Medulla oblongata (tissue), 1 donor: ENCODE measurements at regions not wholly inside any gene's neighbourhood (a gene's known extent, or its start where the extent isn't known, plus 50 kb on each side); places are given as distances from the start of the nearest gene placed in this dataset.

Experiments used
- DNase-seq: peaks from one replicate; pipeline ENCODE4 v3.0.0-alpha.2; 2015; ENCODE audit errors: extremely low spot score

DNA sequence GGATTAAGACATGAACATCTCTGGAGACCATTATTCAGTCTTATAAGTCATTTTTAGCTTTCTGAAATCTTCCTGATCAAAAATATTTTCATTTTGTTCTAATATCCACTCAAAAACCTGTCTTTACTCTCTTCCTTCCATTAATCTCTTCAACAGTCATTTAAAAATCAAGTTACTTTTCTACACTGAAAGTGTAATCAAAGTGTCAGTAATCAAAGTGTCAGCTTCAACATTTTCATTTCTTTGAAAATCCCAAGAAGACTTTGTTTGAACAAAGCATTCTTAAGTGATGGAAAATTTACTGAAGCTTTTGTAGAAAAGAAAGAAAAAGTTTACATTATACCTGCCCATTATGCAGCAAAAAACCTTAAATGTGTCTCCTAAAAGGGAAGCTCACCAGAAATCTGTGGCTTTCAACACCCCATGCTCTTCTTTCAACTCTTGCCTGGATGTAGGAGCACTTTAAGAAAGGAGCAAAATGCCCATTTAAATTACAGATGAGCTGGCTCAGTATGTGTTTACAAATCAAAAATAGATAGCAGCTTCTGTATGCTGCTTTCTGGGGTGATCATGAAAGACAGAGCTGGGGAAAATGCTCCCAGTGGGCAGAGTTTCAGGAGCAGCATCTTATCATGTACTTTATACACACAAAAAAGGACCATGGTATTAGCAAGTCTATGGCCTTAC lies 260.8 kb upstream of the NCAM2 start:
- DNase-seq: no peak

DNA sequence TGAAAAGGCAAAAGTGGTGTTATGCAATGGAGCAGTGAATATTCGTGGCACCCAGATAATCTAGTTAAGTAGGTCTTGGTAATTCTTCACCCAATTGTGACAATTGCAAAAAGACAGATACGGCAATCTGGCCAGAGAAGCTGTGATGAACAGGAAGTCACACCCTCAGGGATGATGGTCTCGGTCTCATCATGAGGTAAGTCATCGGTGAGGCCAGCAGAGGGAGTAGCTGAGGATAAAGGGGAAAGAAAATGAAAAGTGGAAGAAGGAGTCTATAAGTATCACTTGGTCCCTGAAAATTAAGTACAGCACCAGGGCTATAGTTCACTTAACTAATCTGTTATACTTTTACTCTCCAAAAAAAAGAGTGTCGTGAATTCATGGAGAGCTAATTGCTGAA lies 258.8 kb upstream of the NCAM2 start:
- no peak for DNase-seq

DNA sequence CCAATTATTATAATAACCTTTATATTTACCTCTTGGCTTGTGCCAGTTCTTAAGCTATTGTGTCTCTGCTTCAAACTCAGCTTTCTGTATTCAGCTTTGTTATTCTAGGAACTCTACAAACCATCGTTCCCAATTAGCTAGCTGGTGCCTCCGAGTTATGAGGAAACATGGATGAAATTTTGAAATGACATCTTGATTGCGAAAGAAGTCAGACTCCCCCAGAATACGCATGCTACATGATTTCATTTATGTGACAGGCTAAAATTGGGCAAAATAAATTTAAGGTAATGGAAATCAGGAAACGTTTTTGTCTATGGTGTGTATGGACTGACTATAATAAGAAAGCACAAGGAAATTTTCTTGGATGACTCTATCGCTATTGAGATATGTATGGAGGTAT lies 256.8 kb upstream of the NCAM2 start:
- DNase-seq: no peak

DNA sequence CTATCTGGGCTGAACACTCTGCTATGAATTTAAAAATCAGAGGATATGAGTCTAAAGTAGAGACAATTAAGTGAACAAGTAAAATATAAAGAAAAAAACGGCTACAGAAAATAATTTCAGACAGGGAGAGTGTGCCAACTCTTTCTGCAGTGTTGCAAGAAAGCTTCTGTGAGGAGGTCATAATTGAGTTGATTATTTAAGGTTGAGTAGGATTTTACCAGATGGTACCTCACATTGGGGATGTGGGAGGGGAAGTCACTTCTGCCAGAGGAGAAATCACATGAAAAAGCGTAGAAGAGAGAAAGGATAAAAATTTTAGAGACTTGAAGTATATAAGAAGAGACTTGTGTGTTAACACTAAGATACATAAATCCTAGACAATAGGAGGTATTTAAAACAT lies 238.0 kb upstream of the NCAM2 start:
- no peak for DNase-seq

DNA sequence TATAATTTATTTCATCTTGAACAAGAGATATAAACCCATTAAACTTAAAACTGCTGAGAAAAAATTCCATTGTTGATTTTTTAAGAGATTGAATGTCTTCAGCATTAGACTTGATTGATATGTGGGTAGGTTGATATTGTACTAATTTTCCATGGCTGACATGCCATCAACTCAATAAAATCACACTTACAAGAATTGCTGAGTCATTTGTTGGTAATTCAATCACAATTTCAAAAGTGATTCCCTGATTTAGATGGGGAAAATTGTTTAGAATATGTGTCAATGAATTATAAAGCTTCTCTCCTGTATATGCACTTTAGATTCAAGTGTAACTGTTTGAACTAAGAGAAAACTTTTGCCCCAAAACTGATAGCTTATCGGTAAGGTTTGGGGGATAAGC lies 223.5 kb upstream of the NCAM2 start:
- DNase-seq: no peak

DNA sequence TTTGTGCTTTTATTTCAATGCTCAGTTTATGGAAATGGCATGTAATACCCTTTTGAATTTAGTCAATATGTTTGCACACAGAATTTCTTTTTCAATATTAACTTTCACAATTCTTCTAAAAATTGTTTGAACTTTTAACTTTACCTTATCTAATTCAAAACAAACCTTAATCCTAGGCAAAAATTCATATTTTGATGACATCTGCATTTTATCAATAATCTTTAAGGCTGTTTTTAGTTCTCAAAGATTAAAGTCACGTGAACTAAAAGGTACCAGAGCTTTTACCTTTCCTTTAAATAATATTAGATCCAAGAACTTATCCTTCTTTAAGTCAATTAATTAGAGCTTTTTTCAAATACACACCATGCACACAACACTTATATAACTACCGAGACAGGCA lies 218.9 kb upstream of the NCAM2 start:
- DNase-seq: no peak

DNA sequence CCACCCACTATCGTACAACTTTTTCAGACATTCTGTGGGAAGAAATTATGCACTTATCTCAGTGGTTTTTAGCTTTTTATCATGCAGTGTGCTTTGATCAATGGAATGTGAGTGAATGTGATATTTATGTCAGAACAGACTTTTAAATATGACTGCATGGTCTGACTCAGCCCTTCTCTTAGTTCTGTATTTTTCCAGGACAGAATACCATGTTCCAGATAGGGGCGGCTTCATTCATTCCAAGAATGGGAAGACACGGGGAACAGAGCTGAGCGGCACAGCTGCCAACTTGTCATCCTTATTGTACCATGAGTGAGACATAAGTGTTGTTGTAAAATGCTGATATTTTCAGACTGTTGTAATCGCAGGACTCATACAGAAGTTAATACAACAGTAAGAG lies 214.6 kb upstream of the NCAM2 start:
- DNase-seq: no peak

DNA sequence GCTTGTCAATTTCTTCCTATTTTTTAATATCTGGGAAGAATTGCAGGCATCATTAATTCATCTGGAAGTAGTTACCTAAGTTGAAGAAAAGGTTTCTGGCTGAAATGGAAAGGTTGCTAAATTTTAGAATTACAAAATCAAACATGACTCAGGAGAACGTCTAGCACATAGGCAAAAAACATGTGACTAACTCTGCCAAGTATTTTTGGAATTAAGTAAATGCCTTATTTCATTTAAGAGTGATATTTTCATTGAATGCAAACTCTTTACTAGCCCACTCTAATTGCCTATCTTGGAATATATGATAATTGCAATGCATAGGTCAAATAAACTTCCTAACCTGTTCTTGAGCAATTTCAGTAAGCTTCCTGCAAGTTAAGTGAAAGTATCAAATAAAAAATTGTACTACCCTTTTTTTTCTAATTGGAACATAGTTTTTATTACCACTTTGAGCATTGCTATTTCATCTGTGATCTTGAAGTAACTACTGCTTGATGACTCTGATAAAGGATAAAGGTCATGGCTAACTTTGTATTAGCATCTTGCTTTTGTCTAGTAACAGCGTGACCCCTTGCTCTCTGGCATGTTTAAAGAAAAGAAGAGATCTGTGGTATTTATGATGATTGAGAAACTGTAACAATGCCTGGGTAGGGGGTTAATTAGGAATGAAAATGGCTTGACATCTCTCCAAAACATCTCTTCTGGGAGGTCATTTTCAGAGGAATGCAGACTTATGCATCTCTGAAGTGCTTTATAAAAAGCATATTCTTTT lies 208.3 kb upstream of the NCAM2 start:
- no peak for DNase-seq

DNA sequence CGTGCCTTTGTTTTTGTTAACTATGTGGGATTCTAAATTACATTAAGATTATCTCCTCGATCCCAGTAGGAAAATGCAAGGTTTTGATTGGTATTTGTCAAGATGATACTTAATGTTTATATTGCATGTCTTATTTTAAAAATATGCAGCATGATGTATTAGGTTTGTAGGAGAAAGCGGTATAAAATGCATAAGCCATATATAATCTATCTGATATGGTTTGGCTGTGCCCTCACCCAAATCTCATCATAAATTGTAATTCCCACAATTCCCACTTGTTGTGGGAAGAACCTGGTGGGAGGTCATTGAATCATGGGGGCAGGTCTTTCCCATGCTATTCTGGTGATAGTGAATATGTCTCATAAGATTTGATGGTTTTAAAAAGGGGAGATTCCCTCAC lies 198.1 kb upstream of the NCAM2 start:
- no peak for DNase-seq

DNA sequence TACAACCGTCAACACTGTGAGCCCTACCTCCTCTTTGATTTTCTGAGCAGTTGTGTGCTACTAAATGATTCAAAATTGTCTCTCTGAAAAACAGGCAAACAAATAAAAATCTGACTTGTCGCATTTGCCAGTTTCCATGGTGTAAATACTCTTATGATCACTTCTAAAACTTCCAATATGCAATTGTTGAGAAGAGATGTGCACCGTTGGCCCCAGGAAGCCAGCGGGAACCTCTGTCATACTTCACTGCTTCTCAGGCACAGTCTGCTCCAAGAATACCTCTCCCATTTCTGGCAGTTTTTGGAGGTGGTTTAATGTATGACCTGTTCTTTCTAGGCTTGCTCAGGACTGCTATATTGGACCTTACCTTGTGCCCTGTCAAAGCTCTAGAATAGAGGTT lies 196.0 kb upstream of the NCAM2 start:
- DNase-seq: peak; percentile 42

DNA sequence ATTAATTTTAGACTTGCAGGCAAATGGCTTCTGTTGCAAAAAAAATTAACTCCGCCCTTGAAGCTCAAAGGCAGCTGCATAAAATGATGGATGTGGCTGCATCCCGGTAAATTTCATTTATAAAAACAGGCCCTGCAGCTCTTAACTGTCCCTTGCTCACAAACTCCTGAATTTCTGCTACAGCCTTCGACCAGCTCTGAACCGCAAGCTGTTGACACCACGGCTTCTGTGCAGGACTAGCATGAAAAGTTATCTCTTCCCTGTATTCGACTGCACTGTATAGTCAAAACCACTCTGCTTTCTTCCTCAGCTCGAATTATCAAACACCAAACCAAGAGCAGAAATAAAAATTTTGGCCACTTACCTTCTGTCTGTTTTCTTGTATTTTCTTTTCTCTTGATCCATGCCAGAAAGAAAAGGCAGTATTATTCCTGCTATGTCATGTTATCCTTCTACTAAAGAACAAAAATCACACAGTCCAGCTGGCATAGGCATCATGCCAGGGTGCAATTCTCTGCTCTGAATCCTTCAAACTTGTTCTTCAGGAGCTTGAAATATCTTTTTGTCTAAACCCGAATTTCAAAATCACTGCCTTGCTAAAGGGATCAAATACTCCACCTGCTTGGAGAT lies 195.5 kb upstream of the NCAM2 start:
- DNase-seq: peak; percentile 70

DNA sequence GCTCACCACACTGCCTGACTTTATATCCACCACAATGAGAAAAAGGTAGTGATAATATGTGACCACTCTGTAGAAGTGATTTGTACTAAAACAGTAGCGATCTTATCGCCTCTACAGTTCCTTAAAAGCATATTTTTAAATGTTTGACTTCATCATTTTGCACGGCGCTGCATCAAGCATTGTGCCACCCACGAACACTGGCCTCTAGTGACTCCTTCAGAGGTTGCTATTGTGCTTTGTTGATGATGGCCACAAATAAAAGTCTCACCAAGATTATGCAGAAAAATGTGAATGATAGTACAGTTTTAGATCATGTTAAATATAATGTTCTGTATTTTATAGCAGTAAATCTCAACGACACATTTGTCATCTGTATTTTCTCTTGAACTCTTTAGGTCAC lies 186.5 kb upstream of the NCAM2 start:
- DNase-seq: no peak

DNA sequence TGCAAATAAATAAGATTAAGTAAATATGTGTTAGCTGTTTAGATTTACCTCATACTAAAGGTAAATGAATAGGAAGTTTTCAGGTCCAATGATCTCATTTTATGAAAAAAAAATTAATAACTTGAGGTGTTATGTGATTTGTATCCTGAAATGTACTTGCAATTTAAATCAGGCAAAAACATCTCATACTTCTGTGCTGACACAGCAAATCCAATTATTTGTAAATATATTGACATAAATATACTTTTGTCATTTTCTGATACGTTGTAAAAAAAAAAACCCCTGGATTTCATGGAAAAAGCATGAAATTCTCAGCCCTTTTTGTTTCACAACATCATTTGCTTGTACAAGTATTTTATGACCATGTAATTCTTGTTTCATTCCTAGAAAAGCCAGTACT lies 184.1 kb upstream of the NCAM2 start:
- DNase-seq: no peak

DNA sequence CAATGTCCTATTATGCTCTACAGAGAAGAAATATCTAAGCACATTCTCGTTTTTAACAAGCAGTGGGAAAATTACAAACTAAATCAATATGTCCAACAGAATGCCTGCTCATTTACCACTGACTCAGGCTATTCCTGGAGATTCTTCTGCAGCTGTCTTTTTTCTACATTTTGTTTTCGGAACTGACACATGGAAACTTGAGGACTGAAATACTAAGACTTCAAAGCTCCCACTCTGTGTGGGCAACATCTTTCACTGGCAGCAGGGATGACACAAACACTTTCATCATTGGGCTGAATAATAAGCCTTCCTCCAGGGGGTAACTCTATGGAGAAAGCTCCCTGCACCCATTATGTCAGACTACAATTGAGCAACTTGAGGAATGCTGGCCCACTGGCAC lies 175.5 kb upstream of the NCAM2 start:
- no peak for DNase-seq

DNA sequence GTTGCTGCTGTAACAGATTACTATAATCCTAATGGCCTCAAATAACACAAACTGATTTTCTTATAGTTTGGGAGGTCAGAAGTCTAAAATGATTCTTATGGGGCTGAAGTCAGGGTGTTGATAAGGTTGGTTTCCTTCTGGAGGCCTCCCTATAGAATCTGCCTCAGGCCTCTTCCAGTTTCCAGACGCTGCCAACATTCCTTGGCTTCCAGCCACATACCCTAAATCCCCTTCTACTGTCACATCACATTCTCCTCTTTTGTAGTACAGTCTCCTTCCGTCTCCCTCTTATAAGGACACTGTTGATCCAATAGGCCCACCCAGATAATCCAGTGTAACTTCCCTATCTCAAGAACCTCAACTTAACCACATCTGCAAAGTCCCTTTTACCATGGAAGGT lies 145.3 kb upstream of the NCAM2 start:
- no peak for DNase-seq

DNA sequence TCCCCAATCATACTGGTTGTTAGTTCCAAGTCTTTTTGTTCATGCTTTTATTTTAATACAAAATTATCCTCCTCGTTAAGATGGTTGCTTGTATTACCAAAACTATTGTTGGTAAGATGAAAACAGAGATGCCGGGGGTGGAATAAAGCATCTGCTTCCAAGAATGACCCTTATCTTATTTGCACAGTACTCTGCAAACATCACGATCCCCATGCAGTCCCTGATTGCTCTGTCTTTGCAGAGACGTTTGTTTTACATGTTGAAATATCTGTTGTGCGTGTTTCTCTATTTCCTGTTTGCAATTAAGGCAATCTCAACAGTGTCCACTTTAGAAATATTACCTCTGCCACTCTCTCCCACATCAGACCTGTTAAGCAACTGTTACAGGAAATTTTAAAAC lies 141.3 kb upstream of the NCAM2 start:
- DNase-seq: no peak

DNA sequence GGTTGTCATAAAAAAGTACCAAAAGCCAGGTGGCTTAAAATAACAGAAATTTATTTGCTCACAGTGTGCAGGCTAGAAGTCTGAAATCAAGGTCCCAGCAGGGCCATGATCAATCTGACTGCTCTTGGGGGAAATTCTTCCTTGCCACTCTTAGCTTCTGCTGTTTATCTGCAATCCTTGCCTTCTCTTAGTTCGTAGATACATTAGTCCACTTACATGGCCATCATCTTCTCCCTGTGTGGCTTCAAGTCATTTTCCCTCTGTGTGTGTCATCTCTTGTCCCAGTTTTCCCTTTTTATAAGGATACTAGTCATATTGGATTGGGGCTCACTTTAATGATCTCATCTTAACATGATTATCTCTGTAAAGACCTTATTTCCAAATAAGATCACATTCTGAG lies 124.0 kb upstream of the NCAM2 start:
- no peak for DNase-seq

DNA sequence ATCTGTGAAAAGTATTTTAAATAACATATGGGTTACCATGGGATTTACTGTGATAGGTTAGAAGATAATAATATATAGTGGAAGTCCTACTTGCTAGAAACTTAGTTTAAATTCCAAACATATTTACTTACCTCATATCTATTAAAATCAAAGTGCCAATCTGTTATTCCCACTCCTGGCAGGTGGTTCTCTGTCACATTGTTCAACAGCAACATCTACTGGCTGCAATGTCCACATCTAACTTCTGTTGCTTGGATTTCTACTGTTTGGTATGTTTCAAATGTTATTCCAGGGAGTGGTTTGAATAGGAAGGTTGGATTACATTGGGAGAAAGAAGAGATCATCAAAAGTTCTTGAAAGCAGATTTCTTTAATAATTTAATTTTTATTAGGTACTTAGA lies 122.5 kb upstream of the NCAM2 start:
- peak; percentile 34 for DNase-seq

DNA sequence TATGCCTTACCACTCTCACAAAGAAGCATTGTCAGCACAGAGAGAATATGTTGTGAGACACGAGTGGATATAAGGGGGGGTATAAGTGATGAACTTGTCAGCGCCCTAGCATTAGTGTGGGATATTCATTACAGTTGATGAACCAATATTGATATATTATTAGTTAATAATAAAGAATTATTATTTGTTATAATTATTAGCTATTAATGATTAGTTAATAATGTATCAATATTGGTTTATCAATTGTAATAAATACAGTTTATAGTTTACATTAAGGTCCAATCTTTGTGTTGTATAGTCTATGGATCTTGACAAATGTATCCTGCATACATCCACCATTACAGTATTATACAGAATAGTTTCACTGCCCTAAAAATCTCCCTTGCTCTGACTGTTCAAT lies 120.2 kb upstream of the NCAM2 start:
- no peak for DNase-seq

DNA sequence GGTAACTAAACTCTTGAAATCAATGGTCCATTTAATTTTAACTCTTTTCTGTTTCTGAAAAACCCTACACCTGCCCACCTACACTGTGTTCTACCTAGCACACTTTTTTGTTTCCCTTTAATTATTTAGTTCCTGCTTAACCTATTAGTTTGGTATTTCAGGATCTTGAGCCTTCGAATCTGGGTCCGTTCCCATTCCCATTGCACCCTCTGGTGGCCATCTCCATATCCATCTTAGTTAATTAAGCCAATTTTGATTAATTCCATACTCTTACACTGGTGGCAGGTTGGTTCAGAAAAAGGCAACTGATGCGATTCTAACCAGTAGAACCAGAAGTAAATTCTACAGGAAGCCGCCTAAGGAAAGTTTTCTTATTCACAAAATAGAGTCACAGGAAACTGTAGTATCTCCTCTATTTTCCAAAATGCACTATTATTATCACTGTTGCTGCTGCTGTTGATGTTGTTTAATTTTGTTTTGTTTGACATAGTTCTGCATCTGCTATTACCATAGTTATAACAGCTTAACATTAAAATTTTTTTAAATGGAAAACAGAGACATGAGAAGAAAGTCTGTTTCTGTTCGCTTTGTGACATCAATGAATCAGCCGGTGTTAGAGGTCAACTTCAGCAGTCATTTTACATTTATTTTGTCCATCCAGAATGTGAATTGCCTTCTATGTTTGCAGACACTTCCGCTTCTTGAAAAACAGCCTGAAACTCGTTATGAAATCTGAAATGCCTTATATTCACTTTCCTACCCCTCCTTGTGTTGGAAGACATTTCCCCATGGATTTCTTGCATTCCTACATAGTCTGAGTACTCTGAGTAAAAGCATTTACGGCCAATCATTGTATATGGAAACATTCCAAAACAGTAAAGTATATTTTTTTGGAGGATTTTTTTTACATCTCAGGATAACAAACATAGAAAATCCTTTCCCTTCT lies 115.5 kb upstream of the NCAM2 start:
- DNase-seq: peak; percentile 69

DNA sequence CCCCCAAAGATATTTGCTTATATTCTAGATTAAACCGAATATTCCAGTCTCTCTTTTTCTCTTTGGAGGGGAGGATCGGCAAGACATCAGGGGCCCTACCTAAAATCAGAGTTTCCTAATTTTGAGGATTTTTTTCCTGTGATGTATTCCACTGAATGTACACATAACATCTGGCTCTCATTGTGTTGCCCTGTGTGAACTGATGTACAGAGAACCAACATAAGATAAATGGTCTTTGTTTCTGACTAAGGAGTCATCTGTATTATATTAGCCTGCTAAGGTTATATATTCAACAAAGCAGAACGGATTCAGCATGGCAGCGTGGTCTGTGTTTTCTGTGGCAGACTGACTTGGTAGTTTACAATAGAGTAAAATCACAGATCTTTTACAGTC lies 114.8 kb upstream of the NCAM2 start:
- DNase-seq: no peak

DNA sequence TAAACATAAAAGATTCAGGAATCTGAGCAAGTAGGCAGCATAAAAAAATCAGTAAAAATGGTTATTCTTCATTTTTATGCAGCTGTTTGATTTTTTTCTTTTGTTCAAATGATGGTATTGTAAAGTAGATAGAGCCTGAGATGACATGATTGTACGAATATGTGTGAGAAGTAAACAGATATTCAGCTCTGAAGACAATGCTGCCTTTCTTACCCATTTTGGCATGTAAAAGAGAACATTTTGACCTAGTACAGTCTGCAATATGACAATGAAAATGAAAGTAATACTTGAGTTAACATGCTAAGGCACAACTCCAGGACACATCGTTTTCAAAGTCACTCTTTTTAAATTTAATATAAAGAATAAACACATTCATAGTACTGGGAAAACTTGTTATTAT lies 95.7 kb upstream of the NCAM2 start:
- peak; percentile 78 for DNase-seq
